ENCODE measurements at regions not wholly inside any gene's neighbourhood (a gene's known extent, or its start where the extent isn't known, plus 50 kb on each side); places are given as distances from the start of the nearest gene placed in this dataset.

GRCh38 chr1:5273280-5274003 is 619.0 kb downstream of the AJAP1 start:
- WGBS, 2 experiments: 52 to 64% methylated on average over 3 of the region's 3 CpGs
- H3K27me3 ChIP-seq (ENCODE audit: control insufficient read depth, insufficient read depth, low read length, poor library complexity, severe bottlenecking): peaks cover 38% of the 10 kb centered on the region
- H3K36me3 ChIP-seq (ENCODE audit: control insufficient read depth, insufficient read depth, low read length): no peaks in the 10 kb centered on the region
- H3K4me3 ChIP-seq (ENCODE audit: insufficient read depth, low read depth, low read length): no peak overlapping the region
- no peaks in the 10 kb centered on the region for H3K9me3 ChIP-seq (ENCODE audit: control insufficient read depth, low read length)
- no peak overlapping the region for H3K27ac ChIP-seq (ENCODE audit: insufficient read depth, low read depth, low read length, poor library complexity, severe bottlenecking)
- H3K4me1 ChIP-seq (ENCODE audit: control insufficient read depth, insufficient read depth, low read length): peaks cover 15% of the 10 kb centered on the region

DNA sequence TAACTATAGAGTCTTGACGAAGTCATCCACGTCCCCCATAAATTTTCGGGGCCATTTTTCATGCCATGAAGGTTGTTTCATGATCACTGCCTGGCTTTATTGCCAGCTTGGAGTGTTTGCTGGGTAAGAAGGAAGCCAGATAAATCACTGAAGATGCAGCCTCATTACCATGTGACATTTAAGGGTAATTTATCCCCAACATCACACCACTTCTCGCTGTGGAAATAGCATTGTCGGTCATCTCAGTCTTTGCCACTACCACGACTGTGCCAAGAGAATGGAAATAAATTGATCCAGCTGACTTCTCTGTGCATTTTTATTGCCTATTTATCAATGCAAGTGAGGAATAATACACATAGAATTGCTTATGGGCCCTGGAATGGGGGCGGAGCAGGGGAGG is 617.9 kb downstream of the AJAP1 start:
- 93 to 96% methylated on average over 7 of the region's 7 CpGs for WGBS, 2 experiments
- peaks cover 16% of the 10 kb centered on the region for H3K4me1 ChIP-seq (ENCODE audit: control insufficient read depth, insufficient read depth, low read length)

DNA sequence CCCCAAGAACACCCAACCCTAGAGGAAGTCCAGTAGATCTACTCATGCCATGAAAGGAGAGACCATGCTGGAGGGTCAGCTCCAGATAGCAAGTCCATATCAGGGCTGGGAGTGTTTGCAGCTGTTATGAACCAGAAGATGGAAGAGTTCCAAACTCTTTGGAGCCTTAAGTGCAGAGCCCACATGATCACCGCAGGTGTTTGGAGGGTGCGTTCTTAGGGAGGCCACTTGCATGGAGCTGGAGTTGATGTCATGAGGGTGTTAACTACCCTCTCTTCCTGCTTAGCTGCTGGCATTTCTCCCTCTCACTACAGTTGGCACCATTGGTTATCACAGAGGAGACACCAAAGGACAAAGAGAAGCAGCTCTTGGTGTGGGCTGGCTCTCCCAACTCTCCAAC is 616.9 kb downstream of the AJAP1 start:
- 98% methylated on average over 2 of the region's 2 CpGs for WGBS, 2 experiments

More for the DNA sequence above, 617.9 kb downstream of the AJAP1 start:
- Histone ChIP-seq H3K27me3 (ENCODE audit: control insufficient read depth, insufficient read depth, low read length, poor library complexity, severe bottlenecking) (peaks cover 33% of the 10 kb centered on the region), H3K4me3 (ENCODE audit: insufficient read depth, low read depth, low read length) (no peak overlapping the region), H3K27ac (ENCODE audit: insufficient read depth, low read depth, low read length, poor library complexity, severe bottlenecking) (no peak overlapping the region), H3K9me3 (ENCODE audit: control insufficient read depth, low read length) (no peaks in the 10 kb centered on the region), H3K36me3 (ENCODE audit: control insufficient read depth, insufficient read depth, low read length) (no peaks in the 10 kb centered on the region)

GRCh38 chr1:5269901-5270300 is 615.5 kb downstream of the AJAP1 start:
- Histone ChIP-seq H3K27ac (ENCODE audit: insufficient read depth, low read depth, low read length, poor library complexity, severe bottlenecking) (no peak overlapping the region), H3K9me3 (ENCODE audit: control insufficient read depth, low read length) (no peaks in the 10 kb centered on the region), H3K27me3 (ENCODE audit: control insufficient read depth, insufficient read depth, low read length, poor library complexity, severe bottlenecking) (peaks cover 24% of the 10 kb centered on the region), H3K36me3 (ENCODE audit: control insufficient read depth, insufficient read depth, low read length) (no peaks in the 10 kb centered on the region), H3K4me1 (ENCODE audit: control insufficient read depth, insufficient read depth, low read length) (peaks cover 20% of the 10 kb centered on the region), H3K4me3 (ENCODE audit: insufficient read depth, low read depth, low read length) (no peak overlapping the region)
- 95 to 97% methylated on average over 3 of the region's 3 CpGs for WGBS, 2 experiments

More for the DNA sequence above, 616.9 kb downstream of the AJAP1 start:
- H3K9me3 ChIP-seq (ENCODE audit: control insufficient read depth, low read length): no peaks in the 10 kb centered on the region
- H3K27me3 ChIP-seq (ENCODE audit: control insufficient read depth, insufficient read depth, low read length, poor library complexity, severe bottlenecking): peaks cover 28% of the 10 kb centered on the region
- no peak overlapping the region for H3K27ac ChIP-seq (ENCODE audit: insufficient read depth, low read depth, low read length, poor library complexity, severe bottlenecking)
- H3K4me3 ChIP-seq (ENCODE audit: insufficient read depth, low read depth, low read length): no peak overlapping the region
- peaks cover 22% of the 10 kb centered on the region for H3K4me1 ChIP-seq (ENCODE audit: control insufficient read depth, insufficient read depth, low read length)
- no peaks in the 10 kb centered on the region for H3K36me3 ChIP-seq (ENCODE audit: control insufficient read depth, insufficient read depth, low read length)

DNA sequence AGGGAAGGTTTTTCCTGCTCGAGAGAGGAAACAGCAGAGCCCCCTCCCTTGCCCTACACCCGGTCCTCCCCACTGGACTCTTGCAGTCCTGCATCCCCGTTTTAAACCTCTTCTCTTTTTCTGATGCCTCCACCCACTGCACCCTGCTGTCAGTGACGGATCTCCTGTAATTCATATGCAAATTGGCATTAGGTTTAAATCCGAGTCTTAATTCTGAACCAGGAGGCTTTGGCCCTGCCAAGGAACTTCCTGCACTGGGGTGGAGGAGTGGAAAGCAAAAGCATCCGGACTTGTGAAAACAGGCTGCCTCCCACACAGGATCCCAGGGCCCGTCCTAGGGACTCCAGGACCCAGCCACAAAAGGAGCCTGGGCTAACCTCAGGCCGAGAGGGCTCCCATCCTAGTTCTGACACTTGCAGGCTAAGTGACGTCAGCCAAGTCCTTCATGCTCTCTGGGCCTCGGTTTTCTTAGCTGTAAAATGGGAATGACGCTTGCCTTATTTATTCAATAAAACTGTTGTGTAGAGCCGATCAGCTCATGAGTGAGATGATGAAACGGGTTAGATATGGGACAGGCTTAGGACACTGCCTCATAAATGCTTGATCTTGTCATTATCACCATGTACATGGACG is 613.3 kb downstream of the AJAP1 start:
- no peaks in the 10 kb centered on the region for H3K36me3 ChIP-seq (ENCODE audit: control insufficient read depth, insufficient read depth, low read length)
- no peaks in the 10 kb centered on the region for H3K9me3 ChIP-seq (ENCODE audit: control insufficient read depth, low read length)
- peaks cover 13% of the 10 kb centered on the region for H3K27me3 ChIP-seq (ENCODE audit: control insufficient read depth, insufficient read depth, low read length, poor library complexity, severe bottlenecking)
- peaks cover 6% of the 10 kb centered on the region for H3K4me1 ChIP-seq (ENCODE audit: control insufficient read depth, insufficient read depth, low read length)
- 41 to 47% methylated on average over 14 of the region's 14 CpGs for whole genome bisulfite sequencing, 2 experiments
- no peak overlapping the region for H3K27ac ChIP-seq (ENCODE audit: insufficient read depth, low read depth, low read length, poor library complexity, severe bottlenecking)
- no peak overlapping the region for H3K4me3 ChIP-seq (ENCODE audit: insufficient read depth, low read depth, low read length)

DNA sequence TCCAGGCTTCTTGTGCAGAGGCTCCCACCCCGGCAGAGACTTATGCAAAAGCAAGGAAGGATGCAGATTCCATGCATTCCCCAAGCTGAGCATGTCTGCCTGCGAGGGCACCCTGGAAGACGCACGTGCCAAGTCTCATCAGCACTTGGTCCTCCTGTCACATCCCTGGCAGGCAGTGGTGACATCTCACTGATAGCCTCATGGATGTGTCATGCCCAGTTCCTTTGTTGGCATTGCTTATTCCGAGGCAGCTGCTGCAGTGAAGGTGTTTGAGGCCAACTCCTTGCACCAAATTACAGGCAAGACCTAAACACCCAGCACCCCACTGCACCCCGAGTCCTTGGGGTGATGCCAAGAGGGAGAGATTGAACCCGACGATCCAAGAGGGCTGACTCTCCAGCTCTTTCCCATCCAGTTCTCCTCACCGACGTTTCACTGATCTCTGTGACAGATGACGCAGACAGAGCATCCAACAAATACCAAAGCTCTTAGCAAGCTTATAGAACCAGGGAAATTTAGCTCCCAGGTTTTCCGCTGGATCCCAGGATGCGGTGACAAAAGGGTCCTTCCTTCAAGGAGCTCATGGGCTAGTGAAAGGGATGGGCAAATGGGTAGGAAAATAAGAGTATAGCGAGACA is 611.1 kb downstream of the AJAP1 start:
- H3K4me1 ChIP-seq (ENCODE audit: control insufficient read depth, insufficient read depth, low read length): peaks cover 6% of the 10 kb centered on the region
- 83 to 86% methylated on average over 14 of the region's 14 CpGs for WGBS, 2 experiments
- H3K9me3 ChIP-seq (ENCODE audit: control insufficient read depth, low read length): no peaks in the 10 kb centered on the region
- no peak overlapping the region for H3K4me3 ChIP-seq (ENCODE audit: insufficient read depth, low read depth, low read length)
- no peak overlapping the region for H3K27ac ChIP-seq (ENCODE audit: insufficient read depth, low read depth, low read length, poor library complexity, severe bottlenecking)
- H3K36me3 ChIP-seq (ENCODE audit: control insufficient read depth, insufficient read depth, low read length): no peaks in the 10 kb centered on the region
- H3K27me3 ChIP-seq (ENCODE audit: control insufficient read depth, insufficient read depth, low read length, poor library complexity, severe bottlenecking): no peaks in the 10 kb centered on the region

DNA sequence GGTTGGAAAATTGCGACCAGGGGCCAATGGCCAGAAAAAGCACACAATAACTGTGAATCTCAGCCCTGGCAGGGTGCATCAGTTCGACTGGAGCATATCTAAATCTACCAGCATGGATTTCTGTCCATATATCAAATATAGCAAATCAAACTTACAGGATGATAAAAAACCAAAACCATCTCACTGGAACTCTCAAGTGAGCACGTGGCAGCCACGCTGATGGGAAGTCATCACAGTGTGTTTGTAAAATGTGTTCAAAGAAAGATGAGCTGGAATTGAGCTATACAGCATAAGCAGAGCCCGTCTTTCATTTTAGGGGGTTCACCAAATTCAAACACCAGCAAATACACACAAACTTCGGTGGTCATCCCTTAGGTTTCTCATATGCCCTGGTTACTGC is 610.1 kb downstream of the AJAP1 start:
- H3K4me3 ChIP-seq (ENCODE audit: insufficient read depth, low read depth, low read length): no peak overlapping the region
- no peak overlapping the region for H3K27ac ChIP-seq (ENCODE audit: insufficient read depth, low read depth, low read length, poor library complexity, severe bottlenecking)
- H3K36me3 ChIP-seq (ENCODE audit: control insufficient read depth, insufficient read depth, low read length): no peaks in the 10 kb centered on the region
- no peaks in the 10 kb centered on the region for H3K27me3 ChIP-seq (ENCODE audit: control insufficient read depth, insufficient read depth, low read length, poor library complexity, severe bottlenecking)
- 85 to 86% methylated on average over 6 of the region's 6 CpGs for WGBS, 2 experiments
- peaks cover 6% of the 10 kb centered on the region for H3K4me1 ChIP-seq (ENCODE audit: control insufficient read depth, insufficient read depth, low read length)
- no peaks in the 10 kb centered on the region for H3K9me3 ChIP-seq (ENCODE audit: control insufficient read depth, low read length)

DNA sequence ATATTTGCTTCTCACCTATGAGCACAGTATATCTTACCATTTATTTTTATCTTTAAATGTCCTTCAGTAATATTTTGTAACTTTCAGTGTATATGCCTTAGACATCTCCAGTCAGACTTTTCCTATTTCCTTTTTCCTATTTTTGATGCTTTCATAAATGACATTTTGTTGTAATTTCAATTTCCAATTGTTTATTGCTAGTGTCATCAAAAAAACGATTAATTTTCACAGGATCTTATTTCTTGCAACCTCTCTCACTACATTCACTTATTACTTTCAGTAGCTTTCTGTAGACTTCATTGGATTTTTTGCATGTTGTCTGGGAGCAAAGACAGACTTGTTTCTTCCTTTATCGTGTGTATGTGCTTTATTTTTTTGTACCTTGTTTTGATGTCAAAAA is 602.4 kb downstream of the AJAP1 start:
- Histone ChIP-seq H3K4me3 (ENCODE audit: insufficient read depth, low read depth, low read length) (no peak overlapping the region), H3K27me3 (ENCODE audit: control insufficient read depth, insufficient read depth, low read length, poor library complexity, severe bottlenecking) (no peaks in the 10 kb centered on the region), H3K36me3 (ENCODE audit: control insufficient read depth, insufficient read depth, low read length) (no peaks in the 10 kb centered on the region), H3K27ac (ENCODE audit: insufficient read depth, low read depth, low read length, poor library complexity, severe bottlenecking) (no peak overlapping the region), H3K9me3 (ENCODE audit: control insufficient read depth, low read length) (no peaks in the 10 kb centered on the region), H3K4me1 (ENCODE audit: control insufficient read depth, insufficient read depth, low read length) (no peaks in the 10 kb centered on the region)
- 93 to 97% methylated on average over 1 to 2 of the region's 2 CpGs for WGBS, 2 experiments

DNA sequence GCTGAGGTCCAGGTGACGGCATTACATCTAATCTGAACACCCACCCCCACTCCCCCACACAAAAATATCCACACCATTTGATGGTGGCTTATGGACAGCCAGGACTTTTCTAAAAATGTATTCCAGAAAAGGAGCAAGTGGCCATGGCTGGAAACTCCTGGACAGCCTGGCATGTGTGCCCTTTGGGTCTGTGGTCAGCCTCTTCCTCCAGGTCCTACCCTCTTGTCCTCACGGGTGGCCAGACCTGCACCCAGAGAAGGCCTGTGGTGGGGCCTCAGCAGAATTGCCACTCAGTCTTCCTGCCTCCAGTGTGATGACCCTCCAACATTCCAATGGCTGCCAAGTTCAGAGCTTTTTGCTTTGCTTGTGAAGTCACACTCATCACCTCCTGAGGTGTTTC is 600.6 kb downstream of the AJAP1 start:
- H3K27me3 ChIP-seq (ENCODE audit: control insufficient read depth, insufficient read depth, low read length, poor library complexity, severe bottlenecking): no peaks in the 10 kb centered on the region
- no peak overlapping the region for H3K4me3 ChIP-seq (ENCODE audit: insufficient read depth, low read depth, low read length)
- no peaks in the 10 kb centered on the region for H3K4me1 ChIP-seq (ENCODE audit: control insufficient read depth, insufficient read depth, low read length)
- H3K9me3 ChIP-seq (ENCODE audit: control insufficient read depth, low read length): no peaks in the 10 kb centered on the region
- WGBS, 2 experiments: 88 to 91% methylated on average over 2 of the region's 2 CpGs
- H3K36me3 ChIP-seq (ENCODE audit: control insufficient read depth, insufficient read depth, low read length): no peaks in the 10 kb centered on the region
- H3K27ac ChIP-seq (ENCODE audit: insufficient read depth, low read depth, low read length, poor library complexity, severe bottlenecking): no peak overlapping the region

DNA sequence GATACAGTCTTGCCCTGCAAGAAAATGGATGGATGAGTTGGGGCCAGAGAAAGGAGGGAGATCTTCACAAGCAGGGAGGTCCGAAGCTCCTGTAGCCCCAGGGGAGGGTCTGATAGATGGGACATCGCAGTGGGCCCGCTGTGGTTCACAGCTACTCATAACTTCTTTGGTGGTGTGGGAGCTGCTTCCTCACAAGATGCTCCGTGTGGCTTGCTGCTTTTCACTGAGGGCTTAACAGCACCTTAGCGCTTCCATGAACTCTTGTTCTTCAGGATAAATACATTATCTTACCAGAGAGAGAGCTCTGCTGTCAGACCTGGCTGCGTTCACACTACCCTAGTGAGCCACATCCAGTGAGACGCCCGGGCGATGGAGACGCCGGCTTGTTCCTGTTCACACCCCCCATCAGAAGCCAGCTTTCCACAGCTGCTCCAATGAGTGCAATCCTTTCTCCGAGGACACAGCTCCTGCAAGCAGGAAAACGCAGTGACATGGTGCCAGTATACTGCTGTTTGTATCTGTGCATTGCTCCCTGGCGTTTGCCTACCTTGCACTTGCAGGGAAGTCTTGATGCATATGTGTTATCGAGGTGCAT is 599.8 kb downstream of the AJAP1 start:
- Histone ChIP-seq H3K4me3 (ENCODE audit: insufficient read depth, low read depth, low read length) (no peak overlapping the region), H3K27me3 (ENCODE audit: control insufficient read depth, insufficient read depth, low read length, poor library complexity, severe bottlenecking) (no peaks in the 10 kb centered on the region), H3K27ac (ENCODE audit: insufficient read depth, low read depth, low read length, poor library complexity, severe bottlenecking) (no peak overlapping the region), H3K4me1 (ENCODE audit: control insufficient read depth, insufficient read depth, low read length) (no peaks in the 10 kb centered on the region), H3K36me3 (ENCODE audit: control insufficient read depth, insufficient read depth, low read length) (no peaks in the 10 kb centered on the region), H3K9me3 (ENCODE audit: control insufficient read depth, low read length) (no peaks in the 10 kb centered on the region)
- WGBS, 2 experiments: 94 to 95% methylated on average over 15 of the region's 15 CpGs

Measured in ectodermal cell (in vitro differentiated cells).